ENCODE measurements at regions not wholly inside any gene's neighbourhood (a gene's known extent, or its start where the extent isn't known, plus 50 kb on each side); places are given as distances from the start of the nearest gene placed in this dataset.

- Histone ChIP-seq H3K36me3 (ENCODE audit: insufficient read depth, low read length) (no peaks in the 10 kb centered on the region), H3K9ac (ENCODE audit: low read depth, low read length) (no peak overlapping the region), H3K79me2 (ENCODE audit: insufficient read depth, low read length) (no peaks in the 10 kb centered on the region), H3K27me3 (ENCODE audit: insufficient read depth, low read length, poor library complexity) (peaks cover 1% of the 10 kb centered on the region), H3K27ac (ENCODE audit: low read length) (no peak overlapping the region), H3K4me1 (ENCODE audit: insufficient read depth, low read length) (no peaks in the 10 kb centered on the region), H3K4me3 (ENCODE audit: low read depth in 1 of 2, low read length in 2 of 2) (no peak overlapping the region), H4K20me1 (ENCODE audit: insufficient read depth, low read length) (no peaks in the 10 kb centered on the region), H3K9me3 (ENCODE audit: insufficient read depth, low read length, severe bottlenecking) (no peaks in the 10 kb centered on the region), H2AFZ (ENCODE audit: low read depth, low read length) (no peak overlapping the region), H3K4me2 (ENCODE audit: insufficient read depth, low read length) (no peak overlapping the region)
- no peak for TF ChIP-seq CTCF (IDR thresholded peaks at IDR 0.05; ENCODE audit: borderline replicate concordance, extremely low read depth, low read length, poor library complexity, severe bottlenecking)
- TF ChIP-seq EZH2 (IDR thresholded peaks at IDR 0.05; ENCODE audit: borderline replicate concordance, low read depth, low read length, severe bottlenecking), result no peak
- DNase-seq (no peak), ATAC-seq (ENCODE audit: insufficient read depth, low read depth) (no peak)
Observed at GRCh38 chr5:170168797-170169196, 63.1 kb downstream of the FOXI1 start.

GRCh38 chr5:170169996-170170395 is 62.8 kb upstream of the C5orf58 start:
- TF ChIP-seq CTCF (IDR thresholded peaks at IDR 0.05; ENCODE audit: borderline replicate concordance, extremely low read depth, low read length, poor library complexity, severe bottlenecking) (no peak), EZH2 (IDR thresholded peaks at IDR 0.05; ENCODE audit: borderline replicate concordance, low read depth, low read length, severe bottlenecking) (no peak)
- no peaks in the 10 kb centered on the region for H3K79me2 ChIP-seq (ENCODE audit: insufficient read depth, low read length)
- no peaks in the 10 kb centered on the region for H3K9me3 ChIP-seq (ENCODE audit: insufficient read depth, low read length, severe bottlenecking)
- no peak overlapping the region for H2AFZ ChIP-seq (ENCODE audit: low read depth, low read length)
- no peak overlapping the region for H3K4me3 ChIP-seq (ENCODE audit: low read depth in 1 of 2, low read length in 2 of 2)
- H4K20me1 ChIP-seq (ENCODE audit: insufficient read depth, low read length), result no peaks in the 10 kb centered on the region
- no peaks in the 10 kb centered on the region for H3K27me3 ChIP-seq (ENCODE audit: insufficient read depth, low read length, poor library complexity)
- no peak overlapping the region for H3K27ac ChIP-seq (ENCODE audit: low read length)
- H3K36me3 ChIP-seq (ENCODE audit: insufficient read depth, low read length), result no peaks in the 10 kb centered on the region
- ATAC-seq (ENCODE audit: insufficient read depth, low read depth) (no peak), DNase-seq (no peak)
- no peak overlapping the region for H3K9ac ChIP-seq (ENCODE audit: low read depth, low read length)
- no peaks in the 10 kb centered on the region for H3K4me1 ChIP-seq (ENCODE audit: insufficient read depth, low read length)
- no peak overlapping the region for H3K4me2 ChIP-seq (ENCODE audit: insufficient read depth, low read length)

GRCh38 chr5:170171811-170172210 is 61.0 kb upstream of the C5orf58 start:
- Histone ChIP-seq H3K4me2 (ENCODE audit: insufficient read depth, low read length) (no peak overlapping the region), H3K27ac (ENCODE audit: low read length) (no peak overlapping the region), H3K79me2 (ENCODE audit: insufficient read depth, low read length) (no peaks in the 10 kb centered on the region), H2AFZ (ENCODE audit: low read depth, low read length) (no peak overlapping the region), H4K20me1 (ENCODE audit: insufficient read depth, low read length) (no peaks in the 10 kb centered on the region), H3K27me3 (ENCODE audit: insufficient read depth, low read length, poor library complexity) (no peaks in the 10 kb centered on the region), H3K9ac (ENCODE audit: low read depth, low read length) (no peak overlapping the region), H3K36me3 (ENCODE audit: insufficient read depth, low read length) (no peaks in the 10 kb centered on the region), H3K4me1 (ENCODE audit: insufficient read depth, low read length) (no peaks in the 10 kb centered on the region), H3K4me3 (ENCODE audit: low read depth in 1 of 2, low read length in 2 of 2) (no peak overlapping the region), H3K9me3 (ENCODE audit: insufficient read depth, low read length, severe bottlenecking) (no peaks in the 10 kb centered on the region)
- DNase-seq, result no peak
- no peak for ATAC-seq (ENCODE audit: insufficient read depth, low read depth)
- no peak for TF ChIP-seq CTCF (IDR thresholded peaks at IDR 0.05; ENCODE audit: borderline replicate concordance, extremely low read depth, low read length, poor library complexity, severe bottlenecking)
- TF ChIP-seq EZH2 (IDR thresholded peaks at IDR 0.05; ENCODE audit: borderline replicate concordance, low read depth, low read length, severe bottlenecking), result no peak

- no peaks in the 10 kb centered on the region for H3K36me3 ChIP-seq (ENCODE audit: insufficient read depth, low read length)
- no peaks in the 10 kb centered on the region for H3K9me3 ChIP-seq (ENCODE audit: insufficient read depth, low read length, severe bottlenecking)
- no peak overlapping the region for H3K27ac ChIP-seq (ENCODE audit: low read length)
- no peak overlapping the region for H3K4me3 ChIP-seq (ENCODE audit: low read depth in 1 of 2, low read length in 2 of 2)
- ATAC-seq (ENCODE audit: insufficient read depth, low read depth), result no peak
- H3K27me3 ChIP-seq (ENCODE audit: insufficient read depth, low read length, poor library complexity), result no peaks in the 10 kb centered on the region
- DNase-seq, result no peak
- H3K4me1 ChIP-seq (ENCODE audit: insufficient read depth, low read length), result no peaks in the 10 kb centered on the region
- no peaks in the 10 kb centered on the region for H3K79me2 ChIP-seq (ENCODE audit: insufficient read depth, low read length)
- TF ChIP-seq CTCF (IDR thresholded peaks at IDR 0.05; ENCODE audit: borderline replicate concordance, extremely low read depth, low read length, poor library complexity, severe bottlenecking) (no peak), EZH2 (IDR thresholded peaks at IDR 0.05; ENCODE audit: borderline replicate concordance, low read depth, low read length, severe bottlenecking) (no peak)
- no peak overlapping the region for H3K4me2 ChIP-seq (ENCODE audit: insufficient read depth, low read length)
- H2AFZ ChIP-seq (ENCODE audit: low read depth, low read length), result no peak overlapping the region
- H4K20me1 ChIP-seq (ENCODE audit: insufficient read depth, low read length), result no peaks in the 10 kb centered on the region
- no peak overlapping the region for H3K9ac ChIP-seq (ENCODE audit: low read depth, low read length)
Observed at GRCh38 chr5:170173227-170173626, 59.6 kb upstream of the C5orf58 start.
